IMR-90 (cell line): ENCODE measurements at regions not wholly inside any gene's neighbourhood (a gene's known extent, or its start where the extent isn't known, plus 50 kb on each side); places are given as distances from the start of the nearest gene placed in this dataset.

Experiments
- ATAC-seq: fragments of 200-7000 bp; cut with Tn5 transposase; 2 replicates; pipeline ENCODE4 v1.9.1; 2020; ENCODE audit warnings: low read depth, mild to moderate bottlenecking, moderate library complexity
- BruUV-seq: library from RNA; stranded (reverse); fragments of 400-500 nt; replicated peaks from 2 replicates; lab custom pipeline; 2021; lab: Mats Ljungman, UMichigan
- CTCF ChIA-PET: fragments of 300-600 bp; formaldehyde crosslinking; extraction: SDS; loops from one replicate; lab custom pipeline; 2021; ENCODE audit warnings: antibody characterized with exemption; lab: Yijun Ruan, JAX
- POLR2A ChIA-PET: fragments of 300-600 bp; sonication (Branson Sonifier 250); formaldehyde crosslinking; loops from one replicate; lab custom pipeline; 2022; ENCODE audit warnings: antibody characterized with exemption; ENCODE audit not compliant: unreplicated experiment; lab: Charles Lee
- DNase-seq: peaks from one replicate; pipeline ENCODE4 v3.0.0; 2013
- H2AFZ ChIP-seq: replicated peaks from 2 replicates; pipeline ENCODE3; 2013; ENCODE audit warnings: low read length, mild to moderate bottlenecking; ENCODE audit not compliant: poor library complexity
- H2AK5ac ChIP-seq: 2 replicates; pipeline ENCODE4 v1.6.1; 2013; ENCODE audit warnings: low read depth, low read length, inconsistent platforms
- H2AK9ac ChIP-seq: replicated peaks from 2 replicates; pipeline ENCODE3; 2013; ENCODE audit warnings: mild to moderate bottlenecking, low read depth, low read length, moderate library complexity; ENCODE audit not compliant: poor library complexity
- H2BK120ac ChIP-seq: 2 replicates; pipeline ENCODE4 v1.6.1; 2013; ENCODE audit warnings: low read depth, low read length, inconsistent platforms
- H2BK15ac ChIP-seq: 3 replicates; pipeline ENCODE4 v1.6.1; 2013; ENCODE audit warnings: low read depth, low read length, inconsistent platforms
- H2BK20ac ChIP-seq: 2 replicates; pipeline ENCODE4 v1.6.1; 2013; ENCODE audit warnings: low read depth, mild to moderate bottlenecking, inconsistent platforms, low read length, moderate library complexity
- H2BK5ac ChIP-seq: 2 replicates; pipeline ENCODE4 v1.6.1; 2013; ENCODE audit warnings: mild to moderate bottlenecking, low read depth, low read length, inconsistent platforms; ENCODE audit not compliant: poor library complexity, severe bottlenecking
- H3K14ac ChIP-seq: replicated peaks from 2 replicates; pipeline ENCODE4 v1.6.1; 2013; ENCODE audit warnings: low read depth, low read length, inconsistent platforms
- H3K18ac ChIP-seq: 2 replicates; pipeline ENCODE4 v1.6.1; 2013; ENCODE audit warnings: low read depth, low read length, control low read depth
- H3K23ac ChIP-seq: 2 replicates; pipeline ENCODE4 v1.6.1; 2013; ENCODE audit warnings: low read depth, low read length, inconsistent platforms
- H3K27ac ChIP-seq: 2 replicates; pipeline ENCODE4 v1.5.1; 2013; ENCODE audit warnings: mild to moderate bottlenecking, control low read depth, low read length; ENCODE audit not compliant: insufficient read depth
- H3K27me3 ChIP-seq: 2 replicates; pipeline ENCODE4 v1.6.1; 2013; ENCODE audit warnings: low read length; ENCODE audit not compliant: control insufficient read depth, insufficient read depth
- H3K36me3 ChIP-seq: 2 replicates; pipeline ENCODE4 v1.6.1; 2013; ENCODE audit warnings: low read length, mixed read lengths; ENCODE audit not compliant: control insufficient read depth, insufficient read depth
- H3K4ac ChIP-seq: 2 replicates; pipeline ENCODE4 v1.6.1; 2013; ENCODE audit warnings: low read depth, low read length, inconsistent platforms
- H3K4me1 ChIP-seq: 2 replicates; pipeline ENCODE4 v1.6.1; 2013; ENCODE audit warnings: low read length, mixed read lengths; ENCODE audit not compliant: control insufficient read depth, insufficient read depth
- H3K4me2 ChIP-seq: 2 replicates; pipeline ENCODE4 v1.6.1; 2013; ENCODE audit warnings: low read depth, mild to moderate bottlenecking, control low read depth, low read length, moderate library complexity
- H3K4me3 ChIP-seq: 2 replicates; pipeline ENCODE4 v1.5.1; 2013; ENCODE audit warnings: low read depth, mild to moderate bottlenecking, control low read depth, low read length, moderate library complexity; ENCODE audit not compliant: insufficient read depth
- H3K56ac ChIP-seq: 2 replicates; pipeline ENCODE4 v1.6.1; 2013; ENCODE audit warnings: low read length, inconsistent platforms; ENCODE audit not compliant: insufficient read depth; ENCODE audit errors: extremely low read depth
- H3K79me1 ChIP-seq, 2 experiments: 2 replicates each; pipeline ENCODE4 v1.6.1; 2013; ENCODE audit warnings: low read length in 2 of 2, inconsistent platforms in 1 of 2, low read depth in 1 of 2
- H3K9ac ChIP-seq: 2 replicates; pipeline ENCODE4 v1.6.1; 2013; ENCODE audit warnings: low read depth, low read length, control low read depth
- H3K9me1 ChIP-seq: 2 replicates; pipeline ENCODE4 v1.6.1; 2013; ENCODE audit warnings: low read length, inconsistent platforms; ENCODE audit not compliant: insufficient read depth
- H3K9me3 ChIP-seq: 2 replicates; pipeline ENCODE4 v1.6.1; 2013; ENCODE audit warnings: low read length; ENCODE audit not compliant: control insufficient read depth, insufficient read depth
- H4K20me1 ChIP-seq: 2 replicates; pipeline ENCODE4 v1.6.1; 2013; ENCODE audit warnings: low read length, inconsistent platforms; ENCODE audit not compliant: insufficient read depth
- H4K5ac ChIP-seq: 2 replicates; pipeline ENCODE4 v1.6.1; 2013; ENCODE audit warnings: mild to moderate bottlenecking, low read depth, low read length, control low read depth
- H4K8ac ChIP-seq, 2 experiments: 2 replicates each; pipeline ENCODE4 v1.6.1; 2013; ENCODE audit warnings: low read depth in 2 of 2, low read length in 2 of 2, control low read depth in 1 of 2, inconsistent platforms in 1 of 2
- H4K91ac ChIP-seq: 2 replicates; pipeline ENCODE4 v1.6.1; 2013; ENCODE audit warnings: low read depth, low read length, inconsistent platforms; ENCODE audit not compliant: insufficient read depth
- FOS ChIP-seq: fragments of 150-350 bp; IDR thresholded peaks from 2 replicates; pipeline ENCODE4 v1.6.1; 2016; ENCODE audit warnings: low read depth, low read length
- MXI1 ChIP-seq: IDR thresholded peaks from 2 replicates; pipeline ENCODE4 v1.6.1; 2012; ENCODE audit warnings: low read depth, mild to moderate bottlenecking, low read length, moderate library complexity, borderline replicate concordance
- NFE2L2 ChIP-seq: fragments of 150-350 bp; IDR thresholded peaks from 2 replicates; pipeline ENCODE4 v1.6.1; 2016; ENCODE audit warnings: low read depth, mild to moderate bottlenecking, low read length
- WGBS, 2 experiments: methylation state at CpG; one replicate each; pipeline versions ENCODE4 v1.1.5 to v1.1.7; 2013; ENCODE audit warnings: missing lambda C conversion rate in 2 of 2; ENCODE audit not compliant: insufficient read length in 1 of 2; ENCODE audit errors: extremely low coverage in 2 of 2; 5-methylcytosine and 5-hydroxymethylcytosine counted together
- dilution Hi-C: fragments of 300-500 bp; cut with HindIII; formaldehyde crosslinking; loops from one replicate; pipeline ENCODE4 v1.14.3; 2018; ENCODE audit warnings: low sequenced_read_pairs; ENCODE audit not compliant: unreplicated experiment
- in situ Hi-C: fragments of 300-500 bp; cut with MboI; formaldehyde crosslinking; loops from 3 replicates; pipeline ENCODE4 v1.14.3; 2019; ENCODE audit warnings: low sequenced_read_pairs, inconsistent platforms, mixed read lengths
- intact Hi-C: fragments of 100-400 bp; cut with micrococcal nuclease; formaldehyde crosslinking; loops from 2 replicates; pipeline ENCODE4 v1.10.0; 2022

- Histone ChIP-seq H3K36me3 (no peaks in the 10 kb centered on the region), H2AK5ac (no peak overlapping the region), H3K9ac (no peak overlapping the region), H2BK20ac (no peak overlapping the region), H4K5ac (no peak overlapping the region), H2BK15ac (no peak overlapping the region), H4K8ac (no peak overlapping the region), H2AK9ac (no peak overlapping the region), H3K4ac (no peak overlapping the region), H3K56ac (no peak overlapping the region), H3K18ac (no peak overlapping the region), H4K20me1 (no peaks in the 10 kb centered on the region), H3K4me1 (no peaks in the 10 kb centered on the region), H3K27me3 (peaks cover 7% of the 10 kb centered on the region; the same call in 1 of the 2 replicates), H2BK5ac (no peak overlapping the region), H3K9me1 (no peaks in the 10 kb centered on the region), H3K4me3 (no peak overlapping the region), H3K9me3 (no peaks in the 10 kb centered on the region), H2BK120ac (no peak overlapping the region), H3K14ac (no peak overlapping the region), H3K27ac (no peak overlapping the region), H3K23ac (no peak overlapping the region), H2AFZ (no peak overlapping the region), H4K91ac (no peak overlapping the region), H3K79me1 (no peaks in the 10 kb centered on the region), H3K4me2 (no peak overlapping the region)
- WGBS, 2 experiments = 60% methylated on average over 1 of the region's 3 CpGs; no CpG with 5 or more reads in 1 of the 2 experiments
- ChIA-PET CTCF (no interaction called here), POLR2A (no interaction called here)
- in situ Hi-C loops = no loop called here
- BruUV-seq = no TSS peak
- DNase-seq (no peak), ATAC-seq (no peak)
- TF ChIP-seq NFE2L2 (no peak), MXI1 (no peak), FOS (no peak)
- dilution Hi-C loops = no loop called here
- intact Hi-C loops = no loop called here
Measured at GRCh38 chr4:151940926-151941617, 180.3 kb upstream of the GATB start.
